ENCODE measurements at regions not wholly inside any gene's neighbourhood (a gene's known extent, or its start where the extent isn't known, plus 50 kb on each side); places are given as distances from the start of the nearest gene placed in this dataset.
"Not testable (repeated sequence)": the region's sequence is repeated elsewhere in the genome, so short reads cannot be mapped to it uniquely, and the experiment has no call there.

- Histone ChIP-seq H3K27ac (no peak overlapping the region), H3K36me3 (no peaks in the 10 kb centered on the region), H3K9me3 (replicated peaks) (no peaks in the 10 kb centered on the region), H3K27me3 (no peaks in the 10 kb centered on the region), H3K4me1 (no peaks in the 10 kb centered on the region), H3K4me3 (no peak overlapping the region)
- no peak for DNase-seq
Measured at GRCh38 chr13:60214213-60215055, 50.7 kb upstream of the DIAPH3 start.

DNA sequence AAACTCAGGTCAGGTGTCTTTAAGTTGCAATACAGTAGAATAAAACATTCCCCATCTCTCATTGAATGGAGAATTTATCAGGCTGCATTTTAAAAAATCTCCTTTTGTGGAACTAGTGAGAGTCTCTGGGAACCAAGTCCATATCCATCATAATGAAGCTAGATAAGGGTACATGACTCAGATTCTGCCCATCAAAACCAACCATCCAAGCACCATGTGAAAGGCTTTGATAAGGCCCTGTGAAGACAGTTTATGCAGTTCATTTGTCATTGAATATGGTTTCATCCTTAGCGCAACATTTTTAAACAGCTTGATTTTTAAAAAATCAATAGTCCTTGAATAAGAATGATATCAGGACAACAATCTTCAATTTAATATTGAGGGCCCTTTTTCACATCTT, 56.3 kb upstream of the DIAPH3 start:
- no peak overlapping the region for H3K27ac ChIP-seq
- H3K36me3 ChIP-seq = no peaks in the 10 kb centered on the region
- no peak overlapping the region for H3K4me3 ChIP-seq
- DNase-seq = no peak
- H3K27me3 ChIP-seq = no peaks in the 10 kb centered on the region
- H3K9me3 ChIP-seq (replicated peaks) = no peaks in the 10 kb centered on the region
- H3K4me1 ChIP-seq = no peaks in the 10 kb centered on the region

DNA sequence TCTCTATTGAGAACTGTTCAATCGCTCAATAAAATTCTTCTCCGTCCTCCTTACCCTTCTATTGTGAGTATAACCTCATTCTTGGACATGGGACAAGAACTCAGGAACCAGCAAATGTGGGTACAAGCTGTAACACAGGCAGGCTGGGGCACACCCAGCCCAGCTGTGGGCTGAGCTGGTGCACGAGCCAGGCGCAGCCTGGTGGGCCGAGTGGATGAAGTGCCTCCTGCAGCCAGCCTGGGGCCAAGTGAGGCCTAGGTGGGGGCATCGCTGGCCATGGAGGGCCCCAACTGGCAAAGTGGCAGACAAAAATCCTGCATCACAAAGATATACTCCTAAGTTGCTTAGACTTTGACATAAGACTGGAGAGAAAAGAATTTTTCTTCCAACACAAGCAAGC, 57.9 kb upstream of the DIAPH3 start:
- no peak overlapping the region for H3K4me3 ChIP-seq
- no peaks in the 10 kb centered on the region for H3K9me3 ChIP-seq (replicated peaks)
- DNase-seq = no peak
- H3K27me3 ChIP-seq = no peaks in the 10 kb centered on the region
- no peaks in the 10 kb centered on the region for H3K36me3 ChIP-seq
- no peaks in the 10 kb centered on the region for H3K4me1 ChIP-seq
- no peak overlapping the region for H3K27ac ChIP-seq

DNA sequence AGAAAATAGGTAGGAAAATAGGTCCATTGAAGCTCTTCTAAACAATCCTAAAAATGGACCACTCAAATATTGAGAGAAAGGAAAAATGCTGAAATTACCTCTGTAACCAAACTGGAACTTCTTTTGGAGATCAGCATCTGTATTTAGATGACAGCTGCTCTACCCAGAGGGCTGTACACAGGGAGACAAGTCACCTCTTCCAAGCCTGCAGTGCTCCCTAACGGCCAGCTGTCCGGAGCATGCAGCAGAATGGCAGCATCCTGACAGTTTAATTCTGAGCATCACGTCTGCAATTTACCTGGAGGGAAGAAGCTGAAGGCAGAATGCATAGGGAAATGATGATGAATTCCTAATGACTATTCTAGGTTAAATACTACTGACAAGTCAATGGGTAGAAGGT, 62.8 kb upstream of the DIAPH3 start:
- peak; percentile 54 to 70 for DNase-seq
- no peaks in the 10 kb centered on the region for H3K27me3 ChIP-seq
- H3K4me3 ChIP-seq = no peak overlapping the region
- H3K9me3 ChIP-seq (replicated peaks) = no peaks in the 10 kb centered on the region
- H3K27ac ChIP-seq = no peak overlapping the region
- no peaks in the 10 kb centered on the region for H3K36me3 ChIP-seq
- H3K4me1 ChIP-seq = no peaks in the 10 kb centered on the region

DNA sequence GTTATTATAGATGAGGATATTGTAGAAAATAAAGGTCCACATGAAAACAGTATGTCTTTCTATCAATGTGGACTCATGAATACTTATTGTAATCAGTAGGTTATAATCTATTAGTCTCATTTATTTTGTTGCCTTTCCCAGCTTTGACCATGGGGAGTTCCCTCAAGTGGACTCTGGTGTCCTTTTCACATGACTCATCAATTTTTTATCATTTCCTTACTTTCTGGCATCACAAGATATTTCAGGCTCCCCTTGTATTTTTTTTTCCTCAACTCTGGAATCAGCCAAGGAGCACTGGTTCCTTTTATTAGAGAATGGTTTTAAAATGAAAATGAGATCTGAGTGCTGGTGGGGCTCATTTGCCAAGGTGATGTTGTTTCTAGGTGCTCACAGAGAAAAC, 63.4 kb upstream of the DIAPH3 start:
- H3K4me1 ChIP-seq = no peaks in the 10 kb centered on the region
- no peaks in the 10 kb centered on the region for H3K9me3 ChIP-seq (replicated peaks)
- no peak for DNase-seq

GRCh38 chr13:60229708-60230272, 66.1 kb upstream of the DIAPH3 start:
- no peak for DNase-seq
- H3K4me1 ChIP-seq = no peaks in the 10 kb centered on the region
- no peak overlapping the region for H3K27ac ChIP-seq
- H3K9me3 ChIP-seq (replicated peaks) = no peaks in the 10 kb centered on the region
- no peak overlapping the region for H3K4me3 ChIP-seq
- H3K36me3 ChIP-seq = no peaks in the 10 kb centered on the region
- H3K27me3 ChIP-seq = no peaks in the 10 kb centered on the region

More for the DNA sequence above, 63.4 kb upstream of the DIAPH3 start:
- no peak overlapping the region for H3K27ac ChIP-seq
- no peak overlapping the region for H3K4me3 ChIP-seq
- H3K27me3 ChIP-seq = no peaks in the 10 kb centered on the region
- no peaks in the 10 kb centered on the region for H3K36me3 ChIP-seq

DNA sequence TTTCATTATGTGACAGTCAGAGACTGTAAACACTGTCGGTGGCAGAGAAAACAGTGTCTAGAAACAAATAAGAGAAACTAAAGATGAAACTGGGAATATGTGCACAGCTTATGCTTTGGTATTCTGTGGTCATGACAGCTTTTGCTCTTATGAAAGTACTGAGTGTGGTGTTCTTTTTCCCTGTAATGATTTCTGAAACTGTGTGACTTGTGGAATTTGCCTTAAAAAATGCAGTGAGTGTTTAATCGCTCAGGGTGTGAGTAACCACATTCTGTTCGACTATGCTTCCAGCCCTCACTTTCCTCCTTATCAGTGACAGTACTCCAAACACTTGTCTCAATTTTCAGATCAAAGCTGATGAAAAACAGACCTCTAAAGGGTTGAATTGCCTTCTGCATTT, 66.9 kb upstream of the DIAPH3 start:
- no peak overlapping the region for H3K4me3 ChIP-seq
- H3K27me3 ChIP-seq = no peaks in the 10 kb centered on the region
- no peaks in the 10 kb centered on the region for H3K4me1 ChIP-seq
- no peaks in the 10 kb centered on the region for H3K36me3 ChIP-seq
- no peak for DNase-seq
- H3K27ac ChIP-seq = no peak overlapping the region
- H3K9me3 ChIP-seq (replicated peaks) = no peaks in the 10 kb centered on the region

GRCh38 chr13:60242043-60242595, 78.4 kb upstream of the DIAPH3 start:
- no peak overlapping the region for H3K27ac ChIP-seq
- no peak overlapping the region for H3K4me3 ChIP-seq
- no peak for DNase-seq
- no peaks in the 10 kb centered on the region for H3K9me3 ChIP-seq (replicated peaks)
- H3K36me3 ChIP-seq = no peaks in the 10 kb centered on the region; the same call in 1 of the 2 replicates
- no peaks in the 10 kb centered on the region for H3K4me1 ChIP-seq
- H3K27me3 ChIP-seq = no peaks in the 10 kb centered on the region

GRCh38 chr13:60244381-60244780, 80.7 kb upstream of the DIAPH3 start:
- H3K27ac ChIP-seq = no peak overlapping the region
- no peaks in the 10 kb centered on the region; the same call in 1 of the 2 replicates for H3K36me3 ChIP-seq
- H3K9me3 ChIP-seq (replicated peaks) = no peaks in the 10 kb centered on the region
- no peak overlapping the region for H3K4me3 ChIP-seq
- no peaks in the 10 kb centered on the region for H3K4me1 ChIP-seq
- DNase-seq = no peak
- H3K27me3 ChIP-seq = no peaks in the 10 kb centered on the region

- not testable (repeated sequence) for DNase-seq; H3K4me1 ChIP-seq; H3K36me3 ChIP-seq; H3K27me3 ChIP-seq; H3K4me3 ChIP-seq; H3K27ac ChIP-seq; H3K9me3 ChIP-seq (replicated peaks)
Measured at GRCh38 chr13:60251419-60251818, 87.7 kb upstream of the DIAPH3 start.

DNA sequence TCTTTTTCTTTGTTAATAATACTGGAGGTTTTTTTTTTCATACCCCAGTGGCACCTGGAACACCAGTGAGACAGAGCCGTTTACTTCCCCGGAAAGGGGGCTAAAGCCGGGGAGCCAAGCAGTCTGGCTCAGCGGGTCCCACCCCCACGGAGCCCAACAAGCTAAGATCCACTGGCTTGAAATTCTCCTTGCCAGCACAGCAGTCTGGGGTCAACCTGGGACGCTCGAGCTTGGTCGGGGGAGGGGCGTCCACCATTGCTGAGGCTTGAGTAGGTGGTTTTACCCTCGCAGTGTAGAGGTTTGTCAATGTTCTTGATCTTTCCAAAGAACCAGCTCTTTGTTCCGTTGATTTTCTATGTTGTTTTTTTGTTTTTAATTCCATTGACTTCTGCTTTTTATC, 94.6 kb upstream of the DIAPH3 start:
- no peak overlapping the region for H3K27ac ChIP-seq
- H3K4me3 ChIP-seq = no peak overlapping the region
- H3K4me1 ChIP-seq = no peaks in the 10 kb centered on the region
- no peaks in the 10 kb centered on the region for H3K36me3 ChIP-seq
- DNase-seq = no peak
- no peaks in the 10 kb centered on the region for H3K9me3 ChIP-seq (replicated peaks)
- no peaks in the 10 kb centered on the region for H3K27me3 ChIP-seq

DNA sequence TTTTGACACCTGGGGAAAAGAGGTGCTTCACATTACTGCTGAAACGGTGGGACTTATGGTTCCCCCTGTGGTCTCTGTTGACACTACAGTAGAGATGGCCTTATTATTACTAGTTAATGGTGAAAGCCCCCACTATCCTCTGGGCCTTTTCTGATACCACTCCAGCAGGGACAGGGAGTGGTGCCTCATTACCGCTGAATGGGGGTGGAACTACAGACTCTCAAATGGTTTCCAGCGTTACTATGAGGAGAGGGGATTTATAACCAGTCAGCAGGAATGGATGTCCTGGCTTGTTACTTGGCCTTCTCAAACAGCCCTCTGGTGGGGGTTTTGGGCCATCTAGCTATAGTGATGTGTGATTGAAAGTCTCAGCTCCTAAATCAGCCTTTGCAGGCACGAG, 96.7 kb upstream of the DIAPH3 start:
- DNase-seq = no peak
- Histone ChIP-seq H3K4me1 (no peaks in the 10 kb centered on the region), H3K27ac (no peak overlapping the region), H3K4me3 (no peak overlapping the region), H3K36me3 (no peaks in the 10 kb centered on the region), H3K27me3 (no peaks in the 10 kb centered on the region), H3K9me3 (replicated peaks) (no peaks in the 10 kb centered on the region)

DNA sequence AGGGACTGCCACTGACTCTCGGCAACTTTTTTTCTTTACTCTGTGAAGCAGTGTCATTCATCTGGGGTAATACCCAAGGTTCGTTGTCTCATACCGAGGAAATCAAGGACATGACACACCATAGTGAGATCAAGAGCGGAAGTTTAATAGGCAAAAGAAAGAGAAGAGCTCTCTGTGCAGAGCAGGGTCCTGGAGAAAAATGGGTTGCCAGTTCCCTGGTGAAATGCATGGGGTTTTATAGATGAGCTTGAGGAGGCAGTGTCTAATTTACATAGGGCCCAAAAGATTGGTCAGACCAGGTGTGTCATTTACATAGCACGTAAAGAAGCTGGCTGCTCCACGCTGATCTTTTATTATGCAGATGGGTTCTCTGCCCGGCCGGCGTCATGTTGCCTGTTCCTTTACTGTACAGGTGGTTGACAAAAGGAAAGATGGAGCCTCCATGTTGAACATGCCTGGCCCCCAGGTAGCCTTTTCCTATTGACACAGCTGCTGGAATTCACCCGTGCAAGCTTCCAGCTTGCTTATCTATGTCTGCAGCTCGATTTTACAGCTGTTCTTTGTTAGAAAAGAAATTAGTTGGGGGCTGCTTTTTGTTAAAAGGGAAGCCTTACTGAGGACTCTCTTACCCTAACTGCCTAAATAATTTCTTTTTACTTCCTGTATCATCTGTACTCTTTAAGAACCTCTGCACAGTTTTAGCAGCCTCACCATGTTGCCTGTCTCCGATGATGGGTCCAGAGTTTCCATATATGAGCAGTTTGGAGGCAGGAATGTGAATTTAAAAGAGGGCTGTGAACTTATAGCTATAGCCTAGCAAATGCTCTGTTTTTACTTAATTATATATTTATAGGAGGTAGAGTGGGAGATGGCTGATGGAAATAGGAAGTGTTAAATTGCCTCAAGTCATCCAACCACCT, 98.0 kb upstream of the DIAPH3 start:
- Histone ChIP-seq H3K27ac (no peak overlapping the region), H3K4me1 (no peaks in the 10 kb centered on the region), H3K4me3 (no peak overlapping the region), H3K36me3 (no peaks in the 10 kb centered on the region), H3K9me3 (replicated peaks) (no peaks in the 10 kb centered on the region), H3K27me3 (no peaks in the 10 kb centered on the region)
- DNase-seq = no peak

DNA sequence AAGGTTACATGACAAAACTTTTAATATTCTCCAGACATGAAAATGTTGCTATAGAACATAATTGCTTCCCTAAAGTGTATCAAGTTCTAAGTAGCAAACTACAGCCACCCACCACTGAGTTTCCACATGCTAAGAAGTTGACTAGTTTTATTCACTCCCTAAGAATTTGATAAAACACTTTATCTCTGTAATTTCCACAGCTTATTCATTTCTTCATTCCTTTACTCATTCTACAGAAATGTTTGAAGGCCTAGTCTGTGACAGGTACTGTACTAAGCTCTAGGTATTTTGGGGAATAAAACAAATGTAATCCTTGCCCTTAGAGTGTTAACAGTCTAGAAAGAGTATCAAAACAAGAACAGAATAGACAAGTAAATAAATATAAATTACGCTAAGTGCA, 101.8 kb upstream of the DIAPH3 start:
- H3K27me3 ChIP-seq = no peaks in the 10 kb centered on the region
- H3K36me3 ChIP-seq = no peaks in the 10 kb centered on the region
- no peak for DNase-seq
- no peak overlapping the region for H3K4me3 ChIP-seq
- H3K4me1 ChIP-seq = no peaks in the 10 kb centered on the region
- no peak overlapping the region for H3K27ac ChIP-seq
- no peaks in the 10 kb centered on the region for H3K9me3 ChIP-seq (replicated peaks)
